ENCODE measurements at regions not wholly inside any gene's neighbourhood (a gene's known extent, or its start where the extent isn't known, plus 50 kb on each side); places are given as distances from the start of the nearest gene placed in this dataset.

- H3K9me3 ChIP-seq: no peaks in the 10 kb centered on the region
- no peak overlapping the region for H3K4me3 ChIP-seq (replicated peaks in 1 of 3)
- 69 to 86% methylated on average over 2 of the region's 2 CpGs for WGBS, 2 donors
These were observed 358.6 kb upstream of the DLGAP1 start for GRCh38 chr18:4813708-4814107.

GRCh38 chr18:4808891-4809290 lies 353.8 kb upstream of the DLGAP1 start:
- Histone ChIP-seq H3K36me3 (no peaks in the 10 kb centered on the region), H3K9me3 (no peaks in the 10 kb centered on the region), H3K4me3 (replicated peaks in 1 of 3) (no peak overlapping the region), H3K27me3 (no peaks in the 10 kb centered on the region), H3K4me1 (peaks cover 3 to 6% of the 10 kb centered on the region in 2 donors), H3K27ac (no peak overlapping the region)
- DNase-seq: no peak
- 93 to 98% methylated on average over 3 of the region's 3 CpGs for WGBS, 2 donors
- no peak for TF ChIP-seq CTCF (IDR thresholded peaks at IDR 0.05)
- no peak for TF ChIP-seq POLR2A (IDR thresholded peaks at IDR 0.05)
- intact Hi-C loops (cut with DNase I): no loop called here

More at GRCh38 chr18:4813708-4814107, 358.6 kb upstream of the DLGAP1 start:
- no peaks in the 10 kb centered on the region for H3K27me3 ChIP-seq
- TF ChIP-seq CTCF (IDR thresholded peaks at IDR 0.05) (no peak), POLR2A (IDR thresholded peaks at IDR 0.05) (no peak)
- DNase-seq: no peak
- no peaks in the 10 kb centered on the region for H3K4me1 ChIP-seq
- no peaks in the 10 kb centered on the region for H3K36me3 ChIP-seq
- intact Hi-C loops (cut with DNase I): no loop called here
- H3K27ac ChIP-seq: no peak overlapping the region

GRCh38 chr18:4807604-4808293 lies 352.6 kb upstream of the DLGAP1 start:
- intact Hi-C loops (cut with DNase I): no loop called here
- H3K4me1 ChIP-seq: peaks cover 3 to 6% of the 10 kb centered on the region in 2 donors
- H3K9me3 ChIP-seq: no peaks in the 10 kb centered on the region
- no peaks in the 10 kb centered on the region for H3K36me3 ChIP-seq
- peak; percentile 55 to 75 for DNase-seq
- WGBS, 2 donors: 25 to 38% methylated on average over 18 of the region's 18 CpGs
- TF ChIP-seq CTCF (IDR thresholded peaks at IDR 0.05): no peak
- TF ChIP-seq POLR2A (IDR thresholded peaks at IDR 0.05): no peak
- no peak overlapping the region for H3K4me3 ChIP-seq (replicated peaks in 1 of 3)
- no peaks in the 10 kb centered on the region for H3K27me3 ChIP-seq
- H3K27ac ChIP-seq: peak overlapping the region in 2 of 3 donors; percentile 31 to 81

GRCh38 chr18:4806331-4806730 lies 351.2 kb upstream of the DLGAP1 start:
- DNase-seq: no peak
- 79 to 86% methylated on average over 1 of the region's 1 CpG for WGBS, 2 donors
- TF ChIP-seq CTCF (IDR thresholded peaks at IDR 0.05) (no peak), POLR2A (IDR thresholded peaks at IDR 0.05) (no peak)
- intact Hi-C loops (cut with DNase I): no loop called here
- H3K36me3 ChIP-seq: no peaks in the 10 kb centered on the region
- H3K4me1 ChIP-seq: peaks cover 3 to 6% of the 10 kb centered on the region in 2 donors
- no peak overlapping the region for H3K27ac ChIP-seq
- H3K9me3 ChIP-seq: no peaks in the 10 kb centered on the region
- no peak overlapping the region for H3K4me3 ChIP-seq (replicated peaks in 1 of 3)
- no peaks in the 10 kb centered on the region for H3K27me3 ChIP-seq

- H3K27ac ChIP-seq: no peak overlapping the region
- H3K4me1 ChIP-seq: peaks cover 0 to 3% of the 10 kb centered on the region in 2 donors
- intact Hi-C loops (cut with DNase I): no loop called here
These were observed 347.2 kb upstream of the DLGAP1 start for GRCh38 chr18:4802296-4802695.

More at GRCh38 chr18:4802296-4802695, 347.2 kb upstream of the DLGAP1 start:
- H3K9me3 ChIP-seq: no peaks in the 10 kb centered on the region
- no peaks in the 10 kb centered on the region for H3K36me3 ChIP-seq
- H3K4me3 ChIP-seq (replicated peaks in 1 of 3): no peak overlapping the region
- no peak for DNase-seq
- H3K27me3 ChIP-seq: no peaks in the 10 kb centered on the region
- no peak for TF ChIP-seq POLR2A (IDR thresholded peaks at IDR 0.05)
- no peak for TF ChIP-seq CTCF (IDR thresholded peaks at IDR 0.05)
- WGBS, 2 donors: 76 to 83% methylated on average over 2 of the region's 2 CpGs
